Astrocyte of the cerebellum (primary cell): ENCODE measurements at regions not wholly inside any gene's neighbourhood (a gene's known extent, or its start where the extent isn't known, plus 50 kb on each side); places are given as distances from the start of the nearest gene placed in this dataset.

Experiments
- DNase-seq: peaks from one replicate; pipeline ENCODE4 v3.0.0-alpha.2; 2011; ENCODE audit warnings: low read depth
- H3K4me3 ChIP-seq: 2 replicates; pipeline ENCODE4 v1.5.1; 2011; ENCODE audit warnings: mild to moderate bottlenecking, low read depth, low read length, moderate library complexity
- in situ Hi-C: cut with HindIII; loops from 2 replicates; pipeline ENCODE4 v1.10.0; 2017; ENCODE audit warnings: low sequenced_read_pairs
- TF ChIP-seq, protein P1 (sequence below): IDR thresholded peaks from 2 replicates; pipeline ENCODE4 v1.5.1; 2012; ENCODE audit warnings: low read length, low read depth, moderate library complexity, mild to moderate bottlenecking; ENCODE audit errors: missing control alignments

DNA sequence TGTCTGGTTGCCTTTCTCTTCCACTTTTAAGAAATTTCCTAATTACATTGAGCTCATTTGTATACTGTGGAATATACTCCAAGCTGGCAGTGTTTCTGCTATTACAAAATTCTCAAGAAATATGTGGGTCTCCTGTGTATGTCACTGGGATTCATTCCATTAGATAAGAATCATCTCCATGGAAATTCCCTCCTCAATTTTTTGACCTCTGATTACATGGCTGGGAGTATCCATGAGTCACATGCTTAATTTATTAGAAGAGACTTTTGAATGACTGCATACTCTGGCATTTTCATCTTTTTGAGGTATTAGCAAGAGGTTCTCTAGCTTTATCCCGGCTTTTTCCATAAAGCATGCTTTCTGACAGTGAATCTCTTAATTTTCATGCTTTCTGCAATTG, 665.5 kb upstream of the CNTNAP5 start:
- TF ChIP-seq, protein P1, sequence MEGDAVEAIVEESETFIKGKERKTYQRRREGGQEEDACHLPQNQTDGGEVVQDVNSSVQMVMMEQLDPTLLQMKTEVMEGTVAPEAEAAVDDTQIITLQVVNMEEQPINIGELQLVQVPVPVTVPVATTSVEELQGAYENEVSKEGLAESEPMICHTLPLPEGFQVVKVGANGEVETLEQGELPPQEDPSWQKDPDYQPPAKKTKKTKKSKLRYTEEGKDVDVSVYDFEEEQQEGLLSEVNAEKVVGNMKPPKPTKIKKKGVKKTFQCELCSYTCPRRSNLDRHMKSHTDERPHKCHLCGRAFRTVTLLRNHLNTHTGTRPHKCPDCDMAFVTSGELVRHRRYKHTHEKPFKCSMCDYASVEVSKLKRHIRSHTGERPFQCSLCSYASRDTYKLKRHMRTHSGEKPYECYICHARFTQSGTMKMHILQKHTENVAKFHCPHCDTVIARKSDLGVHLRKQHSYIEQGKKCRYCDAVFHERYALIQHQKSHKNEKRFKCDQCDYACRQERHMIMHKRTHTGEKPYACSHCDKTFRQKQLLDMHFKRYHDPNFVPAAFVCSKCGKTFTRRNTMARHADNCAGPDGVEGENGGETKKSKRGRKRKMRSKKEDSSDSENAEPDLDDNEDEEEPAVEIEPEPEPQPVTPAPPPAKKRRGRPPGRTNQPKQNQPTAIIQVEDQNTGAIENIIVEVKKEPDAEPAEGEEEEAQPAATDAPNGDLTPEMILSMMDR: no peak
- no peak overlapping the region for H3K4me3 ChIP-seq
- no peak for DNase-seq
- in situ Hi-C loops: no loop called here

DNA sequence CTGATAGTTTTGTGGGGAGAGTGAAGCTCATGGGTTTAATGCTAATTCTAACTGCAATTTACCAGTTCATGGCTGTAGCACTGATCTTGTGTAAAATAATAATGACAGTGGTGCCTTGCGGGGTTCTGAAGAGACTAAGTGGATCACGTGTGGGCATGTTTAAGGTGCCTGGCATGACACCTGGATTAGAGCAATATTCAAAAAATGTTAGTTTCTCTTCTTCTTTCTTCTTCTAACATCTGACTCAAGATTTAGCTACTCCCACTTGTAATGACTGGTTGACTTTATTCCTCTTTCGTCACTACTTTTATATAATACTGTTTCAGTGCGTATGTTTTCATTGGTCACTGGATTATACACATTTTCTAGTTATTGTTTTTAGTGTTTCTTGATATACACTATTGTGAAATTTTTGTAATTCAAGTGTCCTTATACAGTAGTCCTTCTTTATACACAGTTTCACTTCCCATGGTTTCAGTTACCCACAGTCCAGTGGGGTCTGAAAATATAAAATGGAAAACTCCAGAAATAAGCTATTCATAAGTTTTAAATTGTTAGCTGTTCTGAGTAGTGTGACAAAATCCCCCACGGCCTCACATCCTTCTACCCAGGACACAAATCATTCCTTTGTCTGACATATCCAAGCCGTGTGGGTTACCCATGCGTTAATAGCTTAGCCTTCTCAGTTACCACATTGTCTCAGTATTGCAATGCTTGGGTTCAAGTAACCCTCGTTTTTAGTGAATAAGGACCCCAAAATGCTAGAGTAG, 662.2 kb upstream of the CNTNAP5 start:
- no peak for DNase-seq
- TF ChIP-seq, protein P1: no peak
- in situ Hi-C loops: no loop called here
- no peak overlapping the region for H3K4me3 ChIP-seq

DNA sequence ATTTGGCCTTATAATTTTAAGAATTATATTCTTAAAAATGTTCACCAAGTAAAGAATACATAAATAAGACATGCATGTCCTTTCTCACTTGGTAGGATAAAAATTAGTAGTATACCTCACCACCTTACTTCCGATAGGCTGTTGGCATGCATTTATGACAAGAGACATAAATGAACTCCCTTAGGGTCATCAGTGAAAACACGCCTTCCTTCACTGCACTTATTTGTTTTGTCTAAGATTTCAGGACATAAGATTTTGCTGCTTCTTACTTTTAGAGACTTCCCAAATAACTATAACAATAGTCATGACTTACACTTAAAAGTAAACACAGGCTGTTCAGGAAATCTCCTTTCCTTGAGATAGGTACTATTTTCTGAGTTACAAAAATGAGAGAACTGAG, 661.3 kb upstream of the CNTNAP5 start:
- in situ Hi-C loops: no loop called here
- TF ChIP-seq, protein P1: no peak
- H3K4me3 ChIP-seq: no peak overlapping the region
- no peak for DNase-seq

DNA sequence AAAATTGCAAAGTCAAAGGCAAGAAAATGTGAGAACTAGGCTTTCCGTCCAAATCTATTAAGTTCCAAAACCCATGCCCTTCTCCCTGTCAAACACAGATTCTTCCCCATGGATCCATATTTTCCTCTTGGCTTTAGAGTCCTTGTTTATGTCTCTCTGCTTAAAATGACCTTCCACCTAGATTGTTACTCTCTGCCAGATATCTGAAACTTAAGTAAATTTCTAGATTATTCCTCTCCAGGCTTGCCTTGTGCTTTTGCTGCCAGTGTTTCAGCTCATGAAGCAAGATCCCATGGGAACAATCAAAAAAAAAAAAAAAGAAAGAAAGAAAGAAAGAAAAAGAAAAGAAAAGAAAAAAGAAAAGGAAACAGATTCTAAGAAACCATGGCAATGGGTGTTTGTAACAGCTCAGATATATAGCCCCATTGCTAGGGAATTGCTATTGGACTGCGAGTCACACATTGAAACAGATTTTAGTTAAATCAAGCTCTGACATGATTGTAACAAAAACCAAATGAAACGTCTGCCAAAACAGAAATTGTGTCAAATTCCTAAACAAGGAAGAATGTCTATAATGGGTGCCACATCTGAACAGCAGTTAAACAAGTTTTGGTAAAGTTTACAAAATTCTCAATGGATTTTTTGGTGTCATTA, 660.7 kb upstream of the CNTNAP5 start:
- H3K4me3 ChIP-seq: no peak overlapping the region
- no peak for DNase-seq
- in situ Hi-C loops: no loop called here
- TF ChIP-seq, protein P1: no peak

DNA sequence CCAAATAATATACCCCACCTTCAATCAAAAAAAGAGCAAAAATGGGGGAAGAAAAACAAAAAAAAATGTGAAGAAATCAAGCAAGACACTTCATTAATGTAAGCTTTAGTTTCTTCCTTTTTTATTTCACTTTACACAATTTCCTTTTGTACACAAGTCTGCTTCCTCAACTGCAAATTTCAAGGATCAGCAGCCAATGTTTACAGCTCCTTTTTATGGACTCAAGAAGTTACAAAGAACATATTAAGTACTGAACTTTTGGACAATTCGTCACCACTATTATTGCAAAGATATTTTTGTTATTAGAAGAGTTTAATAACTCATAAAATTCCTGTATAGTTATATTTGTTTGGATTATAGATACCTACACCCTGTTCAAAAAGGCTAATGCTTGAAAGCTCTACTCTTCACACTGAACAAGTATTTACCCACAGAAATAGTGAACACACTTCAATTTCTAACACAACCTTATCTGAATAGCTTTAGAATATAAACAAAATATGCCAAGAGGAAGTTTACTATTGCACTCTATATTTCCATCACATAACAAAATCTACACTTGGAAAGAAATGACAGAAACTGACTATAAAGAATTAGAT, 658.7 kb upstream of the CNTNAP5 start:
- no peak overlapping the region for H3K4me3 ChIP-seq
- in situ Hi-C loops: no loop called here
- DNase-seq: no peak
- TF ChIP-seq, protein P1: no peak

DNA sequence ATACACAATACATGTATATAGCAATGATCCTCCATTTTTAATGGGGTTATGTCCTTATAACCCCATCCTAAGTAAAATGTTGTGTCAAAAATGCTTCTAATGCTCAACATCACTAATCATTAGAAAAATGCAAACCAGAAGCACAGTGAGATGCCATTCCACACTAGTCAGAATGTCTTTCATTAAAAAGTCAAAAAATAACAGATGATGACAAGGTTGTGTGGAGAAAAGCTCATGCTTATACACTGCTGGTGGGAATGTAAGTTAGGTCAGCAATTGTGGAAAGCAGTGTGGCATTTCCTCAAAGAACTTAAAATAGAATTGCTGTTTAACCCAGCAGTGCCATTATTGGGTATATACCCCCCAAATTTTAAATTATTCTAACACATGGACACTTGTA, 654.9 kb upstream of the CNTNAP5 start:
- no peak overlapping the region for H3K4me3 ChIP-seq
- in situ Hi-C loops: no loop called here
- TF ChIP-seq, protein P1: no peak
- DNase-seq: no peak
